Pulmonary artery endothelial cell (primary cell): ENCODE measurements at regions not wholly inside any gene's neighbourhood (a gene's known extent, or its start where the extent isn't known, plus 50 kb on each side); places are given as distances from the start of the nearest gene placed in this dataset.

Source experiments
- DNase-seq: peaks from one replicate; pipeline ENCODE4 v3.0.0-alpha.2; 2011; ENCODE audit warnings: low read depth, low spot score

DNA sequence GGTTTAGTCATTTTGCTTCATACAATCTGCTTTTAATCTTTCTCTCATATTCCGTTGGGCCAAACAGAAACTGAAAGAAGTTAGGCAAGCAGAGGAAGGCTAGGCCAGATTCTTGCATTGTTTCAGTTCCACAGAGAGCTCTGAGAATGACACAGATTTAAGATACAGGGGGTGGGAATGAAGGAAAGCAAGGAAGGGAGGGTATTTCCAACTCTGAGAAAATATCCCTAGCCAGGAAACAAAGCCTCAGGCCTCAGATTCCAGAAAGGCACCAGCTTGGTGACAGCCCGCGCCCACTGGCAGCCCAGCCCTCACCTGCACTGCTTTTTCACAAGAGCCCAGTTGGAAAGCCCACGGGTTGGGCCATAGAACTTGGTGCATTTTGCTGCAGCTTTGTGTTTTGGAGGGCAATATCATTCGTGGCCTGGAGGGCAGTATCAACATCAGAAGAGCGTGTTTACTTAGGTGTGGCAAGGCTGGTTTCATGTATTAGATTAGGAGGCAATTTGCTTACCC is 63.5 kb downstream of the ENC1 start:
- DNase-seq: peak; percentile 39

DNA sequence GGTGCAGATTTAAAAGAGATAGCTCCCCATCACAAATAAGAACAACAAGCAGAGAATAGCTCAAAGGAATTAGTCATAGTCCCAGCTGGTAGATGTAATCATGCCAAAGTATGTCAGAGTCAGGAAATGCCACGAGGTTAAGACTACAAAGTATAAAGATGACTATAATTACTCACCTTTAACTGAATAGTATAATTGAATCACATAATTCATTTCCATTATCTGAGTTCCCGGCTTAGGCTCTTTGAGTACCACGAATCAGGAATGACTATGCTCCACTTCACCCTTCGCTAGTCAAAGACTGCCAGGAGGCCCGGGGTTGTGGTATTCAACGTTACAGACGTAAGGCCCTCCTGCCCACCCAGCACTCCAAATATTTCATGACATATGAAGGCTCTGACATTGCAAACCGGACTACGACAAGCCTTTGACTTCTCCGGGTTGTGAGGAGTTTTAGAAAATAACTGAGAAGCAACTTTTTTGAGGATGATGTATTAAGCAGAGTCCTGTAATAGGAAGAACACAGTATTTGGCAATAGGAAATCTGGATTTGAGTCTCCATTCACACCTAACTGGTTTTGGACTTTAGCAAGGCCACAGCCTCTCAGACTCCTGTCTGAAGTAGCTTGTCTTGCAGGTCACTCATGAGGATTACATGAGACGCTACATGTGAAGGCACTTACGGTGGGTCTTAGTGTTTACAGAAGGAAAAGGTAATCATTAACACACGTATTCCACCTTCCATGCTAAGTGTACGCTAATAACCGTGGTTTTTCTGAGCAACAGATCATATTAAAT is 64.6 kb downstream of the ENC1 start:
- DNase-seq: peak; percentile 79

- no peak for DNase-seq
Observed at GRCh38 chr5:74570250-74570649, 70.3 kb downstream of the ENC1 start.

DNA sequence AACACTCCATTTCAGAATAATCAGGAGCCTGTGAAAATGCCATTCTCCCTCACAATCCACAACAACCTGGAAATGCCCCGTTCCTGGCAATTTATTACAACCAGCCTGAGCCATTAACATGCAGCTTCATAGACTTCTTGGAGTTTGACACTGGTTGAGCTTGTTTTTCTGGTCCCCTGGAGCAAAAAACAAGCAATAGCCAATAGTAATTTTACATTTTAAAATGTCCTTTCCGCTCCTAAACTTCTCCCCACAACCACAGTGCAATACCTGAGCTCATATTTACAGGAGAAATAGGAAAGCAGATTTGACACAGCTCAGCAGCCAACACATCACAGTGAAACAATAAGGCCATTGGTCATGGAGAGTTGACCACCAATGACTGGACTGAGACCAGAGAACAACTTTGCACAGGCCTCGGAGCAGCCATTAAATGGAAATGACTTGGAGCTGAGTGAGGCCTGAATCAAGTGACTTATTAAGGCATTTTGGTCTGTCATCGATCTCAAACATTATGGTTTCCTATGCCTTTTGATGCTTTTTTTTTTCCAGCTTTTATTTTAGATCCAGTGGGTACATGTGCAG is 73.0 kb downstream of the ENC1 start:
- DNase-seq: no peak

GRCh38 chr5:74562122-74562521 is 78.4 kb downstream of the ENC1 start:
- no peak for DNase-seq

DNA sequence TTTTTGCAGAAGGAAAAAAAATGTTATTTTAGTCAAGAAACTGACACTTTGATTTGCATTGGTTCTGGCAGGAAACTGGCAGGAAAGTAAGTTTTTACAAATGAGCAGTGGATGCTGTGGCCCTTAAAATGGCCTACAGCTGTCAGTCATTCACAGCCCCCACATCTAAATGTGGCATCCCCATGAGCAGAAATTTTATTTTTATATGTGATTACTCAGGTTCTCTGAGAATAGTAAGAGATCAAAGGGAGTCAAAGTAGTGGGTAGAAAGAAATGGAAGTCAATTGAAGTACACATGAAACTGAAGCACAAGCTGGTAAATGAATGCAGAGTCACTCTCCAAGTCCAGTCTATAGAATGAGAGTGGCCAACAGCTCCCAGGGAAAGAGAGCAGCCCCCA is 80.3 kb downstream of the ENC1 start:
- no peak for DNase-seq

DNA sequence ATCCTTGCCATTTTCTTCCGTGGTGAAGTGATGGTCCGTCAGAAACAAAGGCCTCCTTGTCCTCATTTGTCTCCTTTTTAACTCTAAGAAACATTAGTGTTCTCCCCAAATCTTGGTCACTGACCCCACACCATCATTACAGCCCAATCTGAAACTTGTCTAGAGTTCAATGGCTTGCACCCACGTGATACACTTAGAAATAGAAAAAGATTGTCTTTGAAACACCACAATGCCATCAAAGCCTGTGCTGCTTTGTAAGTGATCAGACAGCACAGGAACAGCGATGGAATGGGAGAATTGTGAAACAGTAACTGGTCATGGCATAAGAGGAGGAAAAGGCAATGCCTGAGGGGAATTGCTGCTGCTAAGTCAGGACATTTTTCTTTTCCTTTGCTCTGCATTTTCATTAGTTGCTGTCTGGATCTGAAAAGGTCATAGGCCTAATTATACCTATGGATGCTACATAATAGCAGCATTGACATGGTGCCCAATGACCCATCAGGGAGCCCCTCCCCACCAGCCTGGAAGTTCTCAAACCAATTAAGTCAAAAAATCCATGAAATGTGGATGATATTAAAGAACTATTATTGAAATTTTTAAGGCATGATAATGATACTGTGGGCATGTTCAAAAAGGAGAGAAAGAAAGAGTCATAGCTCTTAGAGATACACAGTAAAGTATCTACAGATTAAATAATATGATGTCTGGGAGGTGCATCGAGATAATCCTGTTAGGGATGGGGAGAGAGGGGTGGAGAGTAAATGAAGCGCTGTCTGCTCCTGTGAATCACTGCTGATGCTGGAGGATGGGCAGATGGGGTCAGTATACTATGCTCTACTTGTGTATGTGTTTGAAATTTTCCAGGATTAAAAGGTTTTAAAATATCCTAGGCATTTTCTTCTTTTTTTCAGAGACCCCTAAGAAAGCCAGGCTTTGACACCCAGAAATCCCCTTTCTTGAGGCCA is 83.6 kb downstream of the ENC1 start:
- DNase-seq: no peak

- DNase-seq: no peak
Observed at GRCh38 chr5:74556006-74556405, 84.5 kb downstream of the ENC1 start.

DNA sequence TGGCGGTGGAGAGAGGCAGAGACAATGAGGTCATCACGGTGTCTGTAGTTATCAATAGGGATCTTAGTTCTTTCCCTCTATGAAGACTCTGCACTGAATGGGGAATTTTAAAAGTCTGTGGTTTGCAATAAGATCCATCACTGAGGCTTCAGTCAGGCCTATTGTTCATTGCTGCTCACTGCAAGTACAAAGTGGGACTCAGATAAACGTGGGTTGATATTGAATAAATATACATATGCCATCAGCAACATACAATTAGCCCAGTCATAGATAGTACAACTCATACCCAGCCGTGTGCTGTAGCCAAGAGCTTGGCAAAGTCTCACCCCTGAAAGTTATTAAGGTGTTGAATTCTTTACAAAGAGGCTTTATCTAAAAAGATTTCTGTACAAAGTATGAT is 88.4 kb downstream of the ENC1 start:
- no peak for DNase-seq

GRCh38 chr5:74550927-74551326 is 89.6 kb downstream of the ENC1 start:
- no peak for DNase-seq

DNA sequence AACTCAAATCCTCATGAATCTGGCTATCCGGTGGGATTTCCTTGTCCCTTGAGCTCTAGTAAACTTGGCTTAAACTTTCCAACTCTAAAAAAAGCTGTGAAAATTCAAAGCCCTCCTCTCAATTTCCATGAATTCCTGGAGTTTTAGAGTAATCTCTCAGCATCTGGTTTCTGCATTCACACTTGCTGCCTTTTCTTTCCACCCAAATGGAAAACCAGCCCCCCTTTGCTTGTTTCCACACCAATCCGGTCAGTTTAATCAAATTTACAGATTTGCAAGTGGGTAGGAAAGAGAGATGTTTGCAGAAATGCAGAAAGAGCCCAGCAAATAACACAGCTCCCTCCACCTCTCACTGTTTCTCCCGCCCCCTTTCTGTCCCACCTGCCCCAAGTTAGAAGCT is 91.1 kb downstream of the ENC1 start:
- no peak for DNase-seq

DNA sequence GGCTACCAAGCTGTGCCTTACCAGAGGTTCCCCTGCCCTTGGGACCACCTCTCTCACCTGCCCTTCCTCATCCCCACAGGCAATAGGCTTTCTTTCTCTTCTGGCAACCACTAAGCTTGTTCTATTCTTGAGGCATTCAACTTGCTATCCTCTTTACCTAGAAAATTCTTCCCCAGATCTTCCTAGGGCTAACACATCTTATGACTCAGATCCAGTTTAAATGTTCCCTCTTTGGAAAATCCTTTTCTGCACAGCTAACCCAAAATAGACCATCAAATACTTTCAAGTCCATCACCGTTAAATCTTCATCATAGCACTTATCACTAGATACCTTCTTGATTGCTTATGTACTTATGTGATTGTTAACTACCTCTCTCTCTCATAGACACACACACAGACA is 93.7 kb downstream of the ENC1 start:
- DNase-seq: no peak

DNA sequence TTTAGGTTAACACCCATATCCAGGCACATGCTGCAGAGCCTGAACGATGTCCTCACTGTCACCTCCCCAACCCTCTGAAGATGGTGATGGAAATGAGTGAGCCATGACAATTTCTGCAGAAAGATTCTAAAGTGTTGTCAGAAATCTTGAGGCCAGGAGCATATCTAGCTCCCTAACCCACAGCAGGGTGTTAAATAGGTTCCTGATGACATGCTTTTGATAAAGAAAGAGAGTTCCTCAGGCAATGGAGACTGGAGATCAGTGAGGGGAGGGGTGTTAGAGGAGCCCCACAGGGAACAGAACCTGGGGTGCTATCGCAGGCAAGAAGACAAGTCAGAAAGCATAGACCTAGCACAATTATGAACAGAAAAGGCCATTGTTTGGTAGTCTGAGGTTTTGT is 95.7 kb downstream of the ENC1 start:
- no peak for DNase-seq

GRCh38 chr5:74543162-74543995 is 97.1 kb downstream of the ENC1 start:
- peak; percentile 19 for DNase-seq

- DNase-seq: no peak
Observed at GRCh38 chr5:74542482-74542881, 98.0 kb downstream of the ENC1 start.

DNA sequence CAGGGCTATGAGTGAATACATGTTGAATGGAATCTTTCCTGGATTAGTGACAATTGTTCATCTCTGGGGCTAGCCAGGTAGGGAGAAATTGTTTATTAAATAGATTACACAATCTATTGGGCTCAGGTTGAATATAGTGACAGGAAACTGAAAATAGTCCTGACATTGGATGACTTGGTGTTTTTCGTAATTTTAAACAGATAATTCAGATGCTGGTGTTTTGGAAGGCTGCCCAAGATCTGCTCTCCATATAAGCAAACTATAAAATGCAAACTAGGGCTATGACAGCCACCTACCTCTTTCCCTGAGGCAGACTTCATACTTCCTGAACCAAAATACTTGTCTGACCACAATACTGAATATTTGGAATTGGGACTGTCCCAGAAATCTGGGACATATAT is 99.1 kb downstream of the ENC1 start:
- DNase-seq: no peak

DNA sequence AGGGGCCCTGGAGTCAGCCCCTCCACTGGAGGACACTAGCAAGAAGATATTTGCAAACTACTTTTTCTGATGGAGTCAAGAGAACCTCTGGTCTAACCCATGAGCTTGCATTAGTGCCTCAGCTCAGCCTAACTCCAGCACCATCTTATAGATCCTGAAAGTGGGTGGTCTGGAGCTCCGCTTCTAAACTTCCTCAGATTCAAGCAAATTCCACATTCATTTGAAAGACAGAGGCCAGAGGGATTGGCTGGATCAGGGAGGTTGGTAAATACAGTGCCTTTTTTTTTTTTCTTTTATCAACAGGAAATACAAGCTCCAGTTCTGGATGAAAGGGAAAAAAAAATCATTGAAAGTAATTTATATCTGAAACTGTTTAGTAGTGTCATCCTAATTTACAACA is 99.9 kb downstream of the ENC1 start:
- no peak for DNase-seq

GRCh38 chr5:74539986-74540385 is 100.5 kb downstream of the ENC1 start:
- DNase-seq: no peak

GRCh38 chr5:74538206-74538661 is 102.3 kb downstream of the ENC1 start:
- DNase-seq: no peak

DNA sequence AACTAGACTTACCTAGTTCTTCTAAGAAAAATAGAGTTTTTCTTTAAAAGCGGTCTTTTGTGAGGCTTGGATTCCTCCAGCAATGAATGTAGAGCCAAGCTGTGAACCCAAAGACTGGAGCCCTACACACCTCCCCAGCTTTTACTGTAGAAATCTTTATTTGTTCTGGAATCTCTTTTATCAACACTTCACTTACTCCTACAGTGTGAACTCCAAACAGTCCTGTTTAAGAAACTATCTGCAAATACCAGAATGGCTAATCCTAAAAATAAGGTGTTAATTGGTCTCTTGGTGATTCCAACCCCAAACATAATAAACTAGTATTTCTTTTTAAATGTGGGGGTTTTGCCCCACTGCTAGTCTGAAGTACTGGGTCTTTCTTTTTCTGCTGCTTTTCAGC is 103.9 kb downstream of the ENC1 start:
- no peak for DNase-seq

- no peak for DNase-seq
Observed at GRCh38 chr5:74535926-74536325, 104.6 kb downstream of the ENC1 start.
